Progenitor cell of endocrine pancreas (in vitro differentiated cells): ENCODE measurements at regions not wholly inside any gene's neighbourhood (a gene's known extent, or its start where the extent isn't known, plus 50 kb on each side); places are given as distances from the start of the nearest gene placed in this dataset.
"Not testable (repeated sequence)": the region's sequence is repeated elsewhere in the genome, so short reads cannot be mapped to it uniquely, and the experiment has no call there.

Experiments
- DNase-seq: peaks from one replicate; pipeline ENCODE4 v3.0.0; 2021; ENCODE audit warnings: low spot score; ENCODE audit not compliant: unreplicated experiment
- H3K27ac Mint-ChIP-seq: 2 replicates; pipeline ENCODE4 v1.8.0; 2021; ENCODE audit warnings: mild to moderate bottlenecking, moderate library complexity, mixed read lengths
- H3K27me3 Mint-ChIP-seq: 2 replicates; pipeline ENCODE4 v1.8.0; 2021; ENCODE audit warnings: mixed read lengths
- H3K36me3 Mint-ChIP-seq: 2 replicates; pipeline ENCODE4 v1.8.0; 2022; ENCODE audit warnings: mixed read lengths; ENCODE audit not compliant: insufficient read depth
- H3K4me1 Mint-ChIP-seq: 2 replicates; pipeline ENCODE4 v1.8.0; 2021; ENCODE audit warnings: low read depth, mixed read lengths
- H3K4me3 Mint-ChIP-seq: 2 replicates; pipeline ENCODE4 v1.8.0; 2021; ENCODE audit warnings: low read depth, mild to moderate bottlenecking, moderate library complexity, mixed read lengths
- H3K9me3 Mint-ChIP-seq: 2 replicates; pipeline ENCODE4 v1.8.0; 2021; ENCODE audit warnings: low read depth, mixed read lengths
- TF ChIP-seq, protein P1 (sequence below): fragments of 200-600 bp; sonication (generic); IDR thresholded peaks from one replicate; pipeline ENCODE4 v1.5.0; 2021; ENCODE audit warnings: antibody characterized with exemption, mild to moderate bottlenecking; ENCODE audit not compliant: unreplicated experiment

DNA sequence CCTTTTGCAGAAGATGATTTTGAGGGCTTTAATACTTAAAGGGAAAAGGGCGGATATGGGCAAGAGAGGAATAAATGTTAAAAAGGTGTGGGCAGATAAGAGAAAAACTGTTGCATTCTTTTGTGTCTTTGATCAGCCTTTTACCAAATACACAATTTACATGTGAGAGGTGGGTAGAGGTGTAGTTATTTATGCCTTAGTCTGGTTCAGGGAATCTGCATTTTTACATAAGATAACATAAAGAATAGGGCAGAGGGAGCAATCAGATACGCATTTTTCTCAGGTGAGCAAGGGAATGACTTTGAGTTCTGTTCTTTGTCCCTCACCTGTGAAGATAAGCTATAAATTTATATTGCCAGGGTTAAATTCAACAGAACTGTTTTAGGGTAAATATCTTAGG lies 708.4 kb upstream of the SLITRK1 start:
- Mint-ChIP-seq H3K36me3 (no peaks in the 10 kb centered on the region), H3K27ac (no peak overlapping the region), H3K4me3 (no peak overlapping the region), H3K4me1 (peaks cover 13% of the 10 kb centered on the region), H3K27me3 (no peaks in the 10 kb centered on the region), H3K9me3 (no peaks in the 10 kb centered on the region)
- TF ChIP-seq, protein P1, sequence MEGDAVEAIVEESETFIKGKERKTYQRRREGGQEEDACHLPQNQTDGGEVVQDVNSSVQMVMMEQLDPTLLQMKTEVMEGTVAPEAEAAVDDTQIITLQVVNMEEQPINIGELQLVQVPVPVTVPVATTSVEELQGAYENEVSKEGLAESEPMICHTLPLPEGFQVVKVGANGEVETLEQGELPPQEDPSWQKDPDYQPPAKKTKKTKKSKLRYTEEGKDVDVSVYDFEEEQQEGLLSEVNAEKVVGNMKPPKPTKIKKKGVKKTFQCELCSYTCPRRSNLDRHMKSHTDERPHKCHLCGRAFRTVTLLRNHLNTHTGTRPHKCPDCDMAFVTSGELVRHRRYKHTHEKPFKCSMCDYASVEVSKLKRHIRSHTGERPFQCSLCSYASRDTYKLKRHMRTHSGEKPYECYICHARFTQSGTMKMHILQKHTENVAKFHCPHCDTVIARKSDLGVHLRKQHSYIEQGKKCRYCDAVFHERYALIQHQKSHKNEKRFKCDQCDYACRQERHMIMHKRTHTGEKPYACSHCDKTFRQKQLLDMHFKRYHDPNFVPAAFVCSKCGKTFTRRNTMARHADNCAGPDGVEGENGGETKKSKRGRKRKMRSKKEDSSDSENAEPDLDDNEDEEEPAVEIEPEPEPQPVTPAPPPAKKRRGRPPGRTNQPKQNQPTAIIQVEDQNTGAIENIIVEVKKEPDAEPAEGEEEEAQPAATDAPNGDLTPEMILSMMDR: no peak
- no peak for DNase-seq

DNA sequence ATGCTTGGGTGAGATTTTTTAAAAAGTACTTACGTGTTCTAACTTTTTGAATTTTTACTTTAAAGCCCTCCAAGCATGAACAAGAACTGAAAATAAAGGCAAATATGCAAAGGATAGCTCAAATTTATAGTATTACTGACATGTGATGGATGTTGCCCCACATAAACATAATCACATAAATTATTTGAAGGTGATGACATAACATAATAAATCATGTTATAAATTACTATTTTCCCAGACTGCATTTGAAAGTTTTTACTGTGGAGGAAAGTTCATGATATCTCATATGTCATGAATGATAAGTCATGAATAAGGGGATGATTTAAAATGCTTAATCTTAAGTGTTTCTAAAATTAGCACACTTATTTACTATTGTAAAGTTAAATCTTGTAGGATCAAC lies 705.7 kb upstream of the SLITRK1 start:
- TF ChIP-seq, protein P1: no peak
- Mint-ChIP-seq H3K27me3 (no peaks in the 10 kb centered on the region), H3K27ac (no peak overlapping the region), H3K9me3 (no peaks in the 10 kb centered on the region), H3K4me1 (peaks cover 13% of the 10 kb centered on the region), H3K36me3 (no peaks in the 10 kb centered on the region), H3K4me3 (no peak overlapping the region)
- DNase-seq: no peak

GRCh38 chr13:84579901-84580300 lies 697.6 kb upstream of the SLITRK1 start:
- not testable (repeated sequence) for H3K4me1 Mint-ChIP-seq, H3K27ac Mint-ChIP-seq, H3K4me3 Mint-ChIP-seq, H3K27me3 Mint-ChIP-seq, H3K9me3 Mint-ChIP-seq, DNase-seq, H3K36me3 Mint-ChIP-seq

GRCh38 chr13:84574851-84575250 lies 692.6 kb upstream of the SLITRK1 start:
- DNase-seq: no peak
- TF ChIP-seq, protein P1: peak; percentile 29
- H3K36me3 Mint-ChIP-seq: no peaks in the 10 kb centered on the region
- no peaks in the 10 kb centered on the region for H3K4me1 Mint-ChIP-seq
- no peaks in the 10 kb centered on the region for H3K27me3 Mint-ChIP-seq
- no peak overlapping the region for H3K27ac Mint-ChIP-seq
- no peaks in the 10 kb centered on the region for H3K9me3 Mint-ChIP-seq
- H3K4me3 Mint-ChIP-seq: no peak overlapping the region

DNA sequence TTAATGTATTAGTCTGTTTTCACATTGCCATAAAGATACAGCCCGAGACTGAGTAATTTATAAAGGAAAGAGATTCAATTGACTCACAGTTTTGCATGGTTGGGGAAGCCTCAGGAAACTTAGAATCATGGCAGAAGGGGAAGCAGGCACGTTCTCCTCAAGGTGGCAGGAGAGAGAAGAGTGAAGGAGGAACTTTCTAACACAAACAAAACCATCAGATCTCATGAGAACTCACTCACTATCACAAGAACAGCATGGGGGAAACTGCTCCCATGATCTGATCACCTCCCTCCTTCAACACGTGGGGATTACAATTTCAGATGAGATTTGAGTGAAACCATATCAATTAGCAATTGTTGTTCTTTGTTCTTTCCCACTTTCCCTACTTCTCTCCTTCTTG lies 689.0 kb upstream of the SLITRK1 start:
- Mint-ChIP-seq H3K36me3 (no peaks in the 10 kb centered on the region), H3K4me1 (peaks cover 8% of the 10 kb centered on the region), H3K9me3 (no peaks in the 10 kb centered on the region), H3K4me3 (no peak overlapping the region), H3K27me3 (no peaks in the 10 kb centered on the region), H3K27ac (no peak overlapping the region)
- DNase-seq: no peak
- TF ChIP-seq, protein P1: no peak

- H3K27me3 Mint-ChIP-seq: no peaks in the 10 kb centered on the region
- no peak for DNase-seq
- H3K4me3 Mint-ChIP-seq: no peak overlapping the region
Observed at GRCh38 chr13:84570831-84571230, 688.6 kb upstream of the SLITRK1 start.

More at GRCh38 chr13:84570831-84571230, 688.6 kb upstream of the SLITRK1 start:
- no peaks in the 10 kb centered on the region for H3K36me3 Mint-ChIP-seq
- H3K27ac Mint-ChIP-seq: no peak overlapping the region
- H3K9me3 Mint-ChIP-seq: no peaks in the 10 kb centered on the region
- H3K4me1 Mint-ChIP-seq: peaks cover 8% of the 10 kb centered on the region
- TF ChIP-seq, protein P1: no peak
